ENCODE measurements at regions not wholly inside any gene's neighbourhood (a gene's known extent, or its start where the extent isn't known, plus 50 kb on each side); places are given as distances from the start of the nearest gene placed in this dataset.
"Not testable (repeated sequence)": the region's sequence is repeated elsewhere in the genome, so short reads cannot be mapped to it uniquely, and the experiment has no call there.

DNA sequence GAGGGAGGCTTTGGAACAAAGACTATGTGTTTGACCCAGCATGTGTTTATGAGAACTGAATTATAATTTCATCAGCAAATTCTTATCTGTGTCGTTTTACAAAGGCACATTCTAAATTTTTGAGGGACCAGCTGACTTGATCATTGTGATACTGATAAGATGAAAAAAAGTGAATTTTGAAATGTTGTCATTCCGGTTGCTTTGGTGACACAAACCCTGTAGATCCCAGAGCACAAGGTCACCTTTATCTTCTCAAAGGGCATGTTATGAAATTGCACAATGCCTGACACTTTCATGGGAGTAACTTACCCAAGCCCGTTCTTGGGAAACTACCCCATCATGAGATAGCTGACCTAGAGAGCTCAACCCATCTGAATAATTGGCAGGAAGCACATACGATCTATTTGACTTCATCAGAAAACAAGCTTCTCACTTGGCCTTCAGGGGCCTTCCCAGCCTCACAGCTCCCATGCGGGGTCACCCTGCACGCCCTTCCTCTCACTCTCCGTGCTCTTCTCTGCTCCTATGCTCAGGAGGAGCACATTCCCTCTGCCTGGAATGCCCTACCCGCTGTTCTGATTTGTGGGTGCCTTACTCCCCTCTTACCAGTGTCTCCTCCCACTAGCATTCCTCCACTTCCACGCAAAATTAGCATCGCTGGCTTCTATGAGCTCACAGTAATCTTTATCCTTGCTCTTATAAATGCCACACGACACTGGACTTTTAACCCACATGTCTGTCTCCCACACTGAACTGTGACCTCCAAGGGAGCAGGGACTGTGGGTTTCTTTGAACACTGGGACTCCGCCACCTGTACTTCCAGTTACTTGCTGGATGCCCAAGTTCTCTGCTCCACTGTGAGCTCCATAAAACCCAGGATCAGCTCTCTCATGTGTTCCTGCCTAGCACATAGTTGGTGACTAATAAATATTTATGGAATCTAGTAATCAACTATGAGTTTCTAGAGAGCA lies 555.8 kb upstream of the ID2 start:
- Histone ChIP-seq H3K27ac (ENCODE audit: low read depth in 1 of 2, low read length in 2 of 2) (no peak overlapping the region), H3K79me2 (ENCODE audit: insufficient read depth, low read length) (no peaks in the 10 kb centered on the region), H3K4me1 (ENCODE audit: control insufficient read depth in 1 of 2, insufficient read depth in 2 of 2, low read length in 2 of 2) (peaks cover 3 to 5% of the 10 kb centered on the region in 2 donors), H3K36me3 (replicated peaks in 1 of 2; ENCODE audit: control insufficient read depth in 1 of 2, insufficient read depth in 2 of 2, low read length in 2 of 2) (no peaks in the 10 kb centered on the region), H2AFZ (ENCODE audit: insufficient read depth, low read depth, low read length, poor library complexity, severe bottlenecking) (no peak overlapping the region), H3K4me2 (replicated peaks; ENCODE audit: extremely low read depth, low read length, poor library complexity, severe bottlenecking) (no peak overlapping the region), H3K27me3 (ENCODE audit: control insufficient read depth in 2 of 2, insufficient read depth in 2 of 2, low read length in 2 of 2) (no peaks in the 10 kb centered on the region), H3K9me3 (replicated peaks in 1 of 2; ENCODE audit: control insufficient read depth in 1 of 2, insufficient read depth in 1 of 2, low read length in 2 of 2) (no peaks in the 10 kb centered on the region), H3K9ac (ENCODE audit: insufficient read depth, low read length, poor library complexity, severe bottlenecking) (no peak overlapping the region), H3K4me3 (replicated peaks in 1 of 3; ENCODE audit: low read depth in 2 of 3, low read length in 3 of 3) (no peak overlapping the region), H4K20me1 (ENCODE audit: insufficient read depth, low read length) (no peaks in the 10 kb centered on the region)
- TF ChIP-seq, protein P1, sequence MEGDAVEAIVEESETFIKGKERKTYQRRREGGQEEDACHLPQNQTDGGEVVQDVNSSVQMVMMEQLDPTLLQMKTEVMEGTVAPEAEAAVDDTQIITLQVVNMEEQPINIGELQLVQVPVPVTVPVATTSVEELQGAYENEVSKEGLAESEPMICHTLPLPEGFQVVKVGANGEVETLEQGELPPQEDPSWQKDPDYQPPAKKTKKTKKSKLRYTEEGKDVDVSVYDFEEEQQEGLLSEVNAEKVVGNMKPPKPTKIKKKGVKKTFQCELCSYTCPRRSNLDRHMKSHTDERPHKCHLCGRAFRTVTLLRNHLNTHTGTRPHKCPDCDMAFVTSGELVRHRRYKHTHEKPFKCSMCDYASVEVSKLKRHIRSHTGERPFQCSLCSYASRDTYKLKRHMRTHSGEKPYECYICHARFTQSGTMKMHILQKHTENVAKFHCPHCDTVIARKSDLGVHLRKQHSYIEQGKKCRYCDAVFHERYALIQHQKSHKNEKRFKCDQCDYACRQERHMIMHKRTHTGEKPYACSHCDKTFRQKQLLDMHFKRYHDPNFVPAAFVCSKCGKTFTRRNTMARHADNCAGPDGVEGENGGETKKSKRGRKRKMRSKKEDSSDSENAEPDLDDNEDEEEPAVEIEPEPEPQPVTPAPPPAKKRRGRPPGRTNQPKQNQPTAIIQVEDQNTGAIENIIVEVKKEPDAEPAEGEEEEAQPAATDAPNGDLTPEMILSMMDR (IDR thresholded peaks at IDR 0.05), result no peak
- Mint-ChIP-seq H3K9me3 (peaks cover 2 to 7% (median 3%) of the 10 kb centered on the region in 7 donors), H3K27me3 (ENCODE audit: low read depth in 3 of 3) (peaks cover 0 to 3% (median 1%) of the 10 kb centered on the region in 3 donors), H3K36me3 (no peaks in the 10 kb centered on the region), H3K27ac (peak overlapping the region in 1 of 7 donors; percentile 51), H3K4me3 (no peak overlapping the region), H3K4me1 (peaks cover 8% of the 10 kb centered on the region)
- WGBS (ENCODE audit: insufficient coverage), result 89% methylated on average over 10 of the region's 12 CpGs
- intact Hi-C loops (cut with micrococcal nuclease), result no loop called here
- DNase-seq, result peak in 1 of 3 donors; percentile 55

DNA sequence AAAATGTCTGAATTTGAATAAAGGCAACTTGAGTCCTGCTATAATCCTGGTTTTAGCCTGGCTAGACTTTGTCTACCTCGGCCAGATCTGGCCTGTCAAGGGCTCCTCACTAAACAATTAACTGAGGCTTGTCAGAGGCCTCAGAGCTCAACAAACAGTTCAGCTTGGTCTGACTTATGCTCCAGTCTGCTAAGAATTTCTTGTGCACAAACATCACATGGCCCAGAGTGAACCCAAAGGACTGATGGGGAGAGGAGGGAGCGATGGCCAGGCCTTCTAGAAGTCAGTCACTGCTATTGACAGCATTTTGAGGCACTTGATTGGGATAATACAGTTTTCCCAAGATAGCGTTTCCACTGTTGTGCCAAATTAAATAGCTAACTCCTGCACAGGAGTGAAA lies 555.1 kb upstream of the ID2 start:
- H3K36me3 ChIP-seq (replicated peaks in 1 of 2; ENCODE audit: control insufficient read depth in 1 of 2, insufficient read depth in 2 of 2, low read length in 2 of 2), result no peaks in the 10 kb centered on the region
- H2AFZ ChIP-seq (ENCODE audit: insufficient read depth, low read depth, low read length, poor library complexity, severe bottlenecking), result no peak overlapping the region
- H3K4me3 Mint-ChIP-seq, result no peak overlapping the region
- no peaks in the 10 kb centered on the region for H3K27me3 ChIP-seq (ENCODE audit: control insufficient read depth in 2 of 2, insufficient read depth in 2 of 2, low read length in 2 of 2)
- 100% methylated on average over 3 of the region's 3 CpGs for WGBS (ENCODE audit: insufficient coverage)
- no peak overlapping the region for H3K4me2 ChIP-seq (replicated peaks; ENCODE audit: extremely low read depth, low read length, poor library complexity, severe bottlenecking)
- TF ChIP-seq, protein P1 (IDR thresholded peaks at IDR 0.05), result no peak
- no peaks in the 10 kb centered on the region for H3K9me3 ChIP-seq (replicated peaks in 1 of 2; ENCODE audit: control insufficient read depth in 1 of 2, insufficient read depth in 1 of 2, low read length in 2 of 2)
- H3K27ac ChIP-seq (ENCODE audit: low read depth in 1 of 2, low read length in 2 of 2), result no peak overlapping the region
- H3K9me3 Mint-ChIP-seq, result peaks cover 2 to 7% (median 3%) of the 10 kb centered on the region in 7 donors
- H3K4me1 Mint-ChIP-seq, result peaks cover 8% of the 10 kb centered on the region
- no peak overlapping the region for H3K4me3 ChIP-seq (replicated peaks in 1 of 3; ENCODE audit: low read depth in 2 of 3, low read length in 3 of 3)
- intact Hi-C loops (cut with micrococcal nuclease), result no loop called here
- no peaks in the 10 kb centered on the region for H3K79me2 ChIP-seq (ENCODE audit: insufficient read depth, low read length)
- H3K27ac Mint-ChIP-seq, result no peak overlapping the region
- H3K4me1 ChIP-seq (ENCODE audit: control insufficient read depth in 1 of 2, insufficient read depth in 2 of 2, low read length in 2 of 2), result peaks cover 3 to 5% of the 10 kb centered on the region in 2 donors
- H4K20me1 ChIP-seq (ENCODE audit: insufficient read depth, low read length), result no peaks in the 10 kb centered on the region
- peaks cover 0 to 3% (median 0%) of the 10 kb centered on the region in 3 donors for H3K27me3 Mint-ChIP-seq (ENCODE audit: low read depth in 3 of 3)
- no peaks in the 10 kb centered on the region for H3K36me3 Mint-ChIP-seq
- H3K9ac ChIP-seq (ENCODE audit: insufficient read depth, low read length, poor library complexity, severe bottlenecking), result no peak overlapping the region
- no peak for DNase-seq

DNA sequence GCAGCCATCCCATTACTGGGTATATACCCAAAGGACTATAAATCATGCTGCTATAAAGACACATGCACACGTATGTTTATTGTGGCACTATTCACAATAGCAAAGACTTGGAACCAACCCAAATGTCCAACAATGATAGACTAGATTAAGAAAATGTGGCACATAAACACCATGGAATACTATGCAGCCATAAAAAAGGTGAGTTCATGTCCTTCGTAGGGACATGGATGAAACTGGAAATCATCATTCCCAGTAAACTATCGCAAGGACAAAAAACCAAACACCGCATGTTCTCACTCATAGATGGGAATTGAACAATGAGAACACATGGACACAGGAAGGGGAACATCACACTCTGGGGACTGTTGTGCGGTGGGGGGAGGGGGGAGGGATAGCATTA lies 550.4 kb upstream of the ID2 start:
- H3K36me3 Mint-ChIP-seq; H3K9ac ChIP-seq (ENCODE audit: insufficient read depth, low read length, poor library complexity, severe bottlenecking); H3K36me3 ChIP-seq (replicated peaks in 1 of 2; ENCODE audit: control insufficient read depth in 1 of 2, insufficient read depth in 2 of 2, low read length in 2 of 2); H2AFZ ChIP-seq (ENCODE audit: insufficient read depth, low read depth, low read length, poor library complexity, severe bottlenecking); H3K9me3 ChIP-seq (replicated peaks in 1 of 2; ENCODE audit: control insufficient read depth in 1 of 2, insufficient read depth in 1 of 2, low read length in 2 of 2); H3K27me3 Mint-ChIP-seq (ENCODE audit: low read depth in 3 of 3); H3K27ac Mint-ChIP-seq; H3K9me3 Mint-ChIP-seq; H4K20me1 ChIP-seq (ENCODE audit: insufficient read depth, low read length); intact Hi-C loops (cut with micrococcal nuclease); H3K27ac ChIP-seq (ENCODE audit: low read depth in 1 of 2, low read length in 2 of 2); DNase-seq; H3K79me2 ChIP-seq (ENCODE audit: insufficient read depth, low read length); H3K27me3 ChIP-seq (ENCODE audit: control insufficient read depth in 2 of 2, insufficient read depth in 2 of 2, low read length in 2 of 2); H3K4me2 ChIP-seq (replicated peaks; ENCODE audit: extremely low read depth, low read length, poor library complexity, severe bottlenecking); H3K4me3 Mint-ChIP-seq; H3K4me3 ChIP-seq (replicated peaks in 1 of 3; ENCODE audit: low read depth in 2 of 3, low read length in 3 of 3): not testable (repeated sequence)
- H3K4me1 ChIP-seq (ENCODE audit: control insufficient read depth in 1 of 2, insufficient read depth in 2 of 2, low read length in 2 of 2), result peaks cover 16 to 23% of the 10 kb centered on the region in 2 donors
- peaks cover 18% of the 10 kb centered on the region for H3K4me1 Mint-ChIP-seq
- no CpG with 5 or more reads among the region's 5 CpGs for WGBS (ENCODE audit: insufficient coverage)

All from CD14-positive monocyte (primary cell).